T-helper 1 cell treated with Interleukin-12 subunit alpha and Interleukin-12 subunit beta and Interleukin-4 antibody, amounts not matched to agents 30 ng/mL and 1 ng/mL, for 36 hours (primary cell): ENCODE measurements at regions not wholly inside any gene's neighbourhood (a gene's known extent, or its start where the extent isn't known, plus 50 kb on each side); places are given as distances from the start of the nearest gene placed in this dataset.
"Not testable (repeated sequence)": the region's sequence is repeated elsewhere in the genome, so short reads cannot be mapped to it uniquely, and the experiment has no call there.

Source experiments
- intact Hi-C: fragments of 100-400 bp; cut with micrococcal nuclease; formaldehyde crosslinking; loops from one replicate; pipeline ENCODE4 v1.15.1; 2024

GRCh38 chr4:81785338-81785737, 313.6 kb upstream of the RASGEF1B start:
- intact Hi-C loops, result no loop called here

- intact Hi-C loops, result no loop called here
Measured at GRCh38 chr4:81783558-81783957, 311.9 kb upstream of the RASGEF1B start.

- intact Hi-C loops, result no loop called here
Measured at GRCh38 chr4:81781799-81782198, 310.1 kb upstream of the RASGEF1B start.

- intact Hi-C loops, result not testable (repeated sequence)
Measured at GRCh38 chr4:81777718-81778117, 306.0 kb upstream of the RASGEF1B start.

GRCh38 chr4:81776794-81777193, 305.1 kb upstream of the RASGEF1B start:
- intact Hi-C loops, result no loop called here

- intact Hi-C loops, result no loop called here
Measured at GRCh38 chr4:81773557-81773956, 301.9 kb upstream of the RASGEF1B start.

GRCh38 chr4:81771721-81772120, 300.0 kb upstream of the RASGEF1B start:
- intact Hi-C loops, result no loop called here

GRCh38 chr4:81769244-81769643, 297.5 kb upstream of the RASGEF1B start:
- intact Hi-C loops, result no loop called here

- intact Hi-C loops, result no loop called here
Measured at GRCh38 chr4:81758574-81759264, 287.0 kb upstream of the RASGEF1B start.

GRCh38 chr4:81757691-81758090, 286.0 kb upstream of the RASGEF1B start:
- intact Hi-C loops, result no loop called here

- intact Hi-C loops, result no loop called here
Measured at GRCh38 chr4:81756973-81757372, 285.3 kb upstream of the RASGEF1B start.

- intact Hi-C loops, result no loop called here
Measured at GRCh38 chr4:81756042-81756441, 284.3 kb upstream of the RASGEF1B start.

GRCh38 chr4:81754169-81754568, 282.5 kb upstream of the RASGEF1B start:
- intact Hi-C loops, result no loop called here

- intact Hi-C loops, result no loop called here
Measured at GRCh38 chr4:81751531-81752289, 280.0 kb upstream of the RASGEF1B start.

- intact Hi-C loops, result no loop called here
Measured at GRCh38 chr4:81747242-81747930, 275.7 kb upstream of the RASGEF1B start.

- intact Hi-C loops, result no loop called here
Measured at GRCh38 chr4:81746773-81747172, 275.1 kb upstream of the RASGEF1B start.

- intact Hi-C loops, result no loop called here
Measured at GRCh38 chr4:81746071-81746470, 274.4 kb upstream of the RASGEF1B start.

- intact Hi-C loops, result no loop called here
Measured at GRCh38 chr4:81745050-81745449, 273.3 kb upstream of the RASGEF1B start.

GRCh38 chr4:81743731-81744435, 272.2 kb upstream of the RASGEF1B start:
- intact Hi-C loops, result no loop called here

- intact Hi-C loops, result no loop called here
Measured at GRCh38 chr4:81740487-81740886, 268.8 kb upstream of the RASGEF1B start.

GRCh38 chr4:81738891-81739290, 267.2 kb upstream of the RASGEF1B start:
- intact Hi-C loops, result no loop called here
